ENCODE measurements at regions not wholly inside any gene's neighbourhood (a gene's known extent, or its start where the extent isn't known, plus 50 kb on each side); places are given as distances from the start of the nearest gene placed in this dataset.

DNA sequence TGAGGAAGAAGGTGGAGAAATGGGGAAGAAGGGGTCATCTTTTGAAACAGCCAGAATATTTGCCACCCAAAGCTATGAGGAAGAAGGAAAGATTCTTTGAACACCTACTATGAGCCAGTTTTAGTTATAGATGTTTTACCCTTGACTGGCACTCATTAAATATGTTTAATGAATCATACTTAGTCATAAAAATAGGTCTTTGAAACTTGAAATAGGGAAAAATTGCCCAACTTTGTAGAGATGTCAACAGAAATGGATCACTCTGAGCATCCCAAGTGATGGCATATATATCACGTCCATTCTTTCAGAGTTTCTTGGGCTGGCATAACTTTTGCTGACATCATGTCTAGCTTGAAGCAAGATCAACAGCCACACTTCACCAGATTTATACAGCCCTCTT lies 263.5 kb downstream of the RPAP3 start:
- TF ChIP-seq FOS (IDR thresholded peaks at IDR 0.05; ENCODE audit: low read depth, low read length) (no peak), POLR2A (IDR thresholded peaks at IDR 0.05; ENCODE audit: low read depth, low read length) (no peak)
